HG02610 (cell line): ENCODE measurements at regions not wholly inside any gene's neighbourhood (a gene's known extent, or its start where the extent isn't known, plus 50 kb on each side); places are given as distances from the start of the nearest gene placed in this dataset.

Experiments used
- ATAC-seq: cut with Tn5 transposase; IDR thresholded peaks from one replicate; pipeline ENCODE4 v1.9.1; 2021; ENCODE audit warnings: mild to moderate bottlenecking, moderate library complexity; ENCODE audit not compliant: unreplicated experiment

DNA sequence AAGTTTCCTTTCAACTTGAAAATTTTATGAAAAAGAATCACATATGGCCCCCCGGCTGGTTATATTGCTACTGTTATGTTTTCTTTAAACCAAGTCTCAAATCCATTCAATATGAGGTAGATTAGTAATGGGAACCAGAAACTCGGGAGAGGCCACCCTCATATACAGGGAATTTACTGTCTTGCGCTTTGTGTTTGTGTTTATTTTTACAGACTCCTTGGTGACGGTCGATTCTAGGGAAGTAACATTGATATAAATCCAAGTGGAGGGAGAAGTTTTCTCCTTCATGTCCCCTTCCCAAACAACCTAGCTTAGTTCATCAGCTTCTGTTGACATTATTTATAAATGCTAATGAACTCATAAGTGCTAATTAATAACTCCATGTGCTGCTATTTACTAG, 163.5 kb upstream of the LMO4 start:
- no peak for ATAC-seq

DNA sequence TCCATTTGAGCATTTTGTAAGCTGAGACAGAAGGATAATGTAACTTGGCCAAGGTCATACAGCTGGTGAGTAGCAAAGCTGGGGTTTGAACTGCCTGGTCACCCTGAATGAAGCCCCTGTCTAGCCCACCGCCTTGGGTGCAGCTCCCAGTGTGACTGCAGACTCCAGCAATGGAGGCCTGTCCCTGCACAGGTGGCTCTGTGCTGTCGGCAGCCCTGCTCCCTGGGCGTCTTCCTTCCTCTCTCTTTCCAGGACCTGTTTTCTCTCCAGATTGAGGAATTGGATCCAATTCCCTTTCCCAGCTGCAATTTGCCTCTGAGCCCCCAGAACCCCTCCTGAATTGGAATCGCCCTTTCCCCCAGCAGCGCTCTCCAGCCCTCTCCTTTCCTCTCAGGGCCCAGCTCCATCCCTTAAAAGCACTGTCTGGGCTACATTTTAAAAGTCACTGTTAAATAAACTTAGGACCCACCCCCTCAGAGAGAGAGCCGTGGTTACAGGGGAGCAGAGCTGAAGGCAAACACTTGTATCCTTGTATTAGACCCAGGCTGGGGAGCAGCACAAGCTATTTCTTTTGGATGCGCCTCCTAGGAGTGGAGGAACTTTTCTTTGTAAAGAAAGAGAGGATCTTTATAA, 161.4 kb upstream of the LMO4 start:
- no peak for ATAC-seq

DNA sequence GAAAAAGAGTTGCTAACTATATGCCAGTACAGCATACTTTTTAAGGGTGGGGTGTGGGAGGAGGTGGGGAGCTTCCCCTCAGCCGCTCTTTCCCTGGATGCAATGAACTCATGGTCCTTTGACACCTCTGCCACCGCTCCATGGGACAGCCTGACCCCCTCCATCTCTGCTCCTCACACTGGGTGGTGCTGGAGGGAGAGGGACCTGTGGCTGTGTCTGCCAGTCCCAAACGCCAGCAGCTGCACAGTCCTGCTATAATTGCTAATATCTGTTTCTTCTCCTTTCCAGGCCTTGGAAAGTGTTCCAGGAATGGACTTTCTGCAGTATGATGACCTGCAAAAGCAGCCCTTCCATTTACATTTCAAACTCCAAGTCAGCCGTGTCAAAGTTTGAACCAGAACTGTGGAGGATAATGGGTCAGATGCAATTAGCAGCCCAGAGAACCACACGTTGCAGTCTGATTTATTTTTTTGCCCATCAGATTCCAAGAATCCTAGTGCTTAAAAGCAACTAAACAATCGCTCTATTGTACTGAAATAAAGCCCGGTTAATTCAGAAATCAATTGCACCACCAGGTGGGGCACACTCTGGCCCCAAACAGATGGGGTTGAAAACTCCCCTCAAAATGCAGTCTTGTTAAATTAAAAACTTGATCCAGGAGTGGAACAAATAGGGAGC, 160.7 kb upstream of the LMO4 start:
- no peak for ATAC-seq

DNA sequence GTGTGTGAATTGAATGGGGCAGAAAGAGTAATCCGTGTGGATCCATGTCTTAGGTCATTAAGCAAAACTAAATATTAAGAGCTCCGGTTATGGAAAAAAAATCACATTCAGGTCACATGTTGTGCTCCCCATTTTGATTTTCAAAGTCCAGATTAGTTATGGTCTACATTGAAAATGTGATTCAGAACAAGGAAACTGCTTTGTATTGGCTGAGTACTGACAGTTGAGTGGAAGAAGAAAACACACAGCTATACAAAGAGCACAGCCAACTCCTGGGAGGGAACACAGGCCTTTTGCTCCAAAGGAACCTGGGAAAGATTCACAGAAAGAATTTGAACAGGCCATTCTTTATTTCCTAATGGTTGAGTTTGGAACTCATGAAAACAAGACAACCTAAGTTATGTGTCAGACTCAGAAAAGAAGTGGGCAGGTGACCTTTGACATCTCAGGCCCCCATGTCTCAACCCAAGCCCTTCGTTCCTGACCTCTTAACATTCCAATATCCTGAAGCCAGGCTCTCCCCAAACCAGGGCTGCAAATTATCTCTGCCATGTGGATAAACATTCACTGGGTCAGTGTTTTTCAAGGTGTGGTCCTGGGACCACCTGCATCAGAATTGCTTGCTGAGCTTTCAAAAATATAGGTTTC, 159.3 kb upstream of the LMO4 start:
- ATAC-seq = no peak

DNA sequence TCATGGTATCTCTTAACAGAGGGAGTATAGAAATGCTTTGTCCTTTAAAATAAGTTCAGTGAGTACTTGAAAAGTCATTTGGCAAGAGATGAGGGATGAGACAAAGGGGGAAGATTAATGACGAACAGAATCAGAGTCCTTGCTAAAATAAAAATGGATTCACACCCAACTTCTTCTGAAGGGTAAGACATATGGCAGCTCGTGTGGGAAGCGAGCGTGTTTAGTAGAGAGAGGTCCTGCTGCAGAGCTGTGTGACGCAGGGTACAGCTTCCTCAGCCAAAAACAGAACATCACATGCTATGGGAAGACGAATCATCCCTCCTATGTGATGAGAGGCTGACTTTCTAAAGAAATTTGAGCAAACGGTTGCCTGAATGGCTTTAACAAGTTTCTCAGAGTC, 158.5 kb upstream of the LMO4 start:
- ATAC-seq = no peak

DNA sequence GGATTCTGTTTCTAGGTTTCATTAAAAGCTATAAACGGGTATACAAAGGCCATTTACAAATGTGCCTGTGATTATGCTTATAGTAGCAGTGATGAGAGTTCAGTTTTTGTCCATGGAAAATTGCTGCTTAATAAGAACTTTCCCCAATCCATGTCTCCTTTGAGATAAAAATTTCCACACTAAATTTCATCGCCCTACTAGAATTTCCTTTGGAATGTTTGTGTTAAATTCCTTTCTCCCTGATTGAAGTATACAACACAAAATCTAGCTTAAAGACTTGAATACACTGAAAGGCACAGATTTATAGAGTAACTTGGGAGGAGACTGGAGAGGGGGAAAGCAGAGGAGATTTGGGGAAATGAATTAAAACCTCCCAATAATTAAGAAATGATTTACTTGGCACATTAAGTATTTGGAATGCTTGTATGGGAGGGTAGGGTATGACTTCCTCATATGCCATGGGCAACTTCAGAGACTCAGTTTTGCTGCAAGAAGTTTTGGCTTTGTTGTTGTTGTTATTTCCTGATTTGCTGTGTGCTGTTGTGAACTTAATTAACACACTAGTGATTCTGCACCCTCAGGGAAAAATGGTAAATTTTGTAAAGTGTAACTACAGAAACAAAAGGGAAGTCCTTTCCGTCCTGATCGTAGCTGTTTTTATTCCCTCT, 157.6 kb upstream of the LMO4 start:
- ATAC-seq = no peak

DNA sequence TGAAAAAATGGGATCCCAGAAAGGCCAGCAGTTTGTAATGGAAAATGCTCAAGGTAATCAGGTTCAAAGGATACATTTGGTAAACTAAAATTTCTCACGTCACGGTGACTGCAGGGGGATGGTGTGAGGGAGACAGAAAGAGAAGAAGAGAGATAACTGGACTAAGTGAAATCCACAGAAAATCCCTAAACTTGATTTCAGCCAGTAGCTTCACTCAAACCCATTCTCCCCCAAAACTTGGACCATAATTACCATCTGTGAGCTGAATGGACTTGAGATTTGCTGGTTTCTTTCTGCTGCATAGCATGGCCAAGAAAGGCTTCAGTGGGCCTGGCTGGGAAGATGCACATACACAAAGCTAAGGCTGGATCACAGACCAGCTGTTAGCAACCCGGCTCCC, 155.4 kb upstream of the LMO4 start:
- ATAC-seq = no peak

DNA sequence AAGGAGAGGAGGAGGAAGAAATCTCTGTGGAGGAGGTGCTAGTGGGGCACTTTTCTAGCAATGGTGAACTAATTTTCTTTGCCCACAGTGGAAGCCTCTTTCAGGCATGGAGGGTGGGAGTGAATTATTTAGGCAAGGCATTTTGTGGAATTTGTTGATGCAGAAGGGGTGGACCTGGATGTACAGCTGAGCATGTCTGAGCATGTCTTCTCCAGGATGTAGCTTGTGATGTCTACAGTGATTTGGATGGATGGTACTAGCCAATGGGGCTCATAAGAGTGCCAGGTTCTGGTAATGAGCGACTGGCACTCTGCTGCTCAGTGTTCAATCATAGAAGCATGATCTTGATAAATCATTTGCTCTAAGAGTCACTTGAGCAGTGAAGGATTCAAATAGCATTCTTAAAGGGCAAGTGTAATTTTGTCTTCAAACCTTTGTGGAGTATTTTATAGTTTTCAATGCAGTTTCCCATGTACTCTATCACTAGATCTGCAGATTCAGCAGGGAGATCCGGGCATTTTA, 153.9 kb upstream of the LMO4 start:
- ATAC-seq = no peak

DNA sequence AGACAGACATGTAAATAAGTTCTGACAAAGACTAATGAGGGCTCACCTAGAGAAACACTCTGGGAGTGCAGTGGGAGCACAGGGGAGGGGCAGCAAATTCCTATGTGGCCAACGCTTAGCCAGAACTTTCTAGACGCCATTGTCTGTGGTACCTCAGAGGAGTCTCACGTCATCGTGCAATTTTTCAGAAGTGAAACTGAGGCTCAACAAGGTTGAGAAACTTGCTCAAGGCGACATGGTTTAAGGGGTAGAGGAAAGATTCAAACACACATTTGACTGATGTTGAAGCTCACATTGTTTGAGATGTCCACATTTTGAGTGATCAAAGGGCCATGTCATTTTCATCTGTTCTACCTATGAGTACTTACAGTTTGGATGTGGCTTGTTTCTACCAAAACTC, 152.6 kb upstream of the LMO4 start:
- no peak for ATAC-seq

DNA sequence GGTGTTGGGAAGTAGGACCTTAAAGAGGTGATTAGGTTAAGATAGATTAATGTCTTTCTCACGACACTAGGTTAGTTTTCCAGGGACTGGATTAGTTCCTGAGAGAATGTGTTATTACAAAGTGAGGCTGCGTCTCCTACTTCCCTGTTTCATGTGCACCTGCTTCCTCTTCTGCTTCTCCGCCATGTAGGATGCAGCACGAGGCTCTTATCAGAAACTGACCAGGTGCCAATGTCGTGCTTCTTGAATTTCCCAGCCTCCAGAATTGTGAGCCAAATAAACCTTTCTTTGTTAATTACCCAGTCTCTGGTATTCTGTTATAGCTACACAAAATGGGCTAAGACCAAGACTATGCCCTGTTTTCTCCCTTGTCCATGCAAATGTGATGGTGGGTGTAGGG, 152.2 kb upstream of the LMO4 start:
- ATAC-seq = no peak

DNA sequence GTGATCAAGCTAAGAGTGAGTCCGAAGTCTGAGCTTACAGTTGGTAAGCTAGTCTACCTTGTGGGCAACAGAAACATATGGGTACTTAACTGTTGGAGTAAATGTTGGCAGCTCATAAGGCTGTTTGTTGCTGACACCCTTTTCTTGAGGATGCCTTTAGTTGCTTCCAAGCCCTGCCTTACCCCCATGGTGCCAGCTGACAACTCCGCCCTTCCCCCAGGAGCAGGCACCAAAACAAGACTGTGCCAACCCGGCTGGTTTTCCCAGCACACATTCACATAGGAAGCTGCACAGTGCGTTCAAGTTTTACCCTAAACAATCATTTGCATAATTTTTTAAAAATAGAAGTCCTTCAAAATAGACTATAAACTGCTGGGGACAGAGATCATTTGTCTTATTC, 150.2 kb upstream of the LMO4 start:
- no peak for ATAC-seq

DNA sequence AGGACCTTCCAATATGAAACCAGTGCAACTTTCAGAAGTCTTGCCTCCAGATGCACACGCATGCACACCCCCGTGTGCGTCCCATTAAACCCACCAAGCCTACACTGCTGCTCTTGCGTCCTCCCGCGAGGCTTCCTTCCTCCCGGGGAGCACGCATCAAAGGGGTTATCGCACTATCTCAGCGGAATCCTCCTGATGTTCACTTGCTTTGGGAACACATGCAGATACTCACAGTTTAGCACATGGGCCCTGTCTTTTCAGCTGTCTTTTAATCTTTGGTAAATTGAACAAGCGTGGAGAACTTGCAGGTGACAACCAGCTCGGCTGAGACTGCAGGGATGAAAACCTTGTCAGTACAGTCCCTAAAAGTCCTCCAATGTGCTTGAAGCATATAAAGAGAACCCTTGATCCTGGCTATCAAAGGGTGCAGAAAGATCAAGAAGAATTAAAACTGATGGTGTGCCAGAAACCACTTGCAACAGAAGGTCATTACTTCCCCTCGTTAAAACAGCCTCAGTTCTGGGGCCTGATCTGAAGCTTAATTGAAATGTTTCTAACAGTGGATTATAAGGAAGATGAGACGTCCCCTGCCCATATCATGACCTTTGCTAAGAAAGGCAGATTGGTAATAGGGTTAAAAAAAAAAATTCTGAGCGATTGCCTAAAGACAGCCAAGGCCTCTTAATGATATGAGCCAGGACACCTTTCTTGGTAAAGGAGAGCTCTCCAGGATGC, 149.4 kb upstream of the LMO4 start:
- ATAC-seq = no peak

DNA sequence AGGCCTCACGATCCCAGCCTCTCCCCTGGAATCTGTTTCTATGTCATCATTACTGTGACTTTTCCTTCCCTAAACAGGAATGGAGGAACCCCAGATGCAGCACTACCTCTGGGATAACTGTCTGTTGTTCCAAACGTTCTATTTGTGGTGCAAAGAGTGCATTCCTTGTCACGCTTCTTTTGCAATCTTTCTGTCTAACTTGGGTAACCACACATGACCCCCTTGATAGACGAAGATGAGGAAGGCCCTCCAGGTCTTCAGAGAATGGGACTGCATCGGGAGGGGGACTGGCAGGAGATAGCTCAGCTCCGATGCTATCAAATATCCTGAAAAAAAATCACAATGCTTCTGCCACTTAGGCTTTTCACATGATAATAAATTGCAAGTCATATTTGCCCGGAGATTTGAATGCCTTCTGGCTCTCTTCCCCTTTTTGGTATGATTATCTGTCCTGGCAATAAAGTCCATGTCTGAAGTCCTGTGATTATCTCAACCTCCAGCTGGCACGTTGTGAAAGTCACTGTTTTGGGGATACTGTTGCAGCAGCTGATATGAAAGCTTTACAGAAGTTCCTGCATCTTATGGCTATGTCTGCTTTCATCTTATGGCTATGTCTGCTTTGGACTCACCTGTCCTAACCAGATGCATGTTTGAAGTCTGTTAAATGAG, 148.7 kb upstream of the LMO4 start:
- ATAC-seq = no peak

DNA sequence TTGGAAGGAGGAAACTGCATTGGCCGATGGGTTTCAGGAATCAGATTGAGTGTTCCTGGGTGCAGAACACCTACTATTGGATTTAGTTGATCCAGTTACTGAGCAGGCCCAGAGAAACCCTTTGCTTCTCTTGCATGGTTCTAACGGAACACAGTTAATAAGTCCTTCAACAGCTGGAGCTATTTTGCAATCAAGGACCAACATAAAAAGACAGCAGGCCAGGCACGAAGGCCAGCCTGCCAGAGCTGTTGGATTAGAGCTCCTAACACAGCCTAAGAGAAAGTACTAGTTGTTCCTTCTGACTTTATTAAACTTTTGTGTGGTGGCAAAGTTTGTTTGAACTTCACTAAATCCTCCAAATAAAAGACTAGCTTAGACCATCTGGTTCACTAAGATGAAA, 148.0 kb upstream of the LMO4 start:
- no peak for ATAC-seq

DNA sequence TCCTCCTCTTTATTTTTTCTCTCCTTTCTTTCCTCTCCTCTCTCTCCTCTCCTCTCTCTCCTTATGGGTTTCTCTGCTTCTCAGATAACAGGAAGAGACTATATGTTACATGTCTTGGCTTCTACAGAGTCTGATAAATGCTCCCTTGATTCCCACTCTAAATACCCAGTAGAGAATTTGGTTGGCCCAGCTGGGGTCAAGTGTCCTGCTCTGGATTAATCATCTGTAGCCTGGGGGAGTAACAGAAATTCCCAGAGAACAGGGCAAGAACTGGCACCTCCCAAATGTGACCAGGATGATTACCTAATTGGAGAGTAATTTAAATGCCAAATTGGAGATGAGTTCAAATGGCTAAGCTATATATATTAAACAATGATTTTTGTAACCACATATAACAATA, 146.1 kb upstream of the LMO4 start:
- ATAC-seq = no peak

DNA sequence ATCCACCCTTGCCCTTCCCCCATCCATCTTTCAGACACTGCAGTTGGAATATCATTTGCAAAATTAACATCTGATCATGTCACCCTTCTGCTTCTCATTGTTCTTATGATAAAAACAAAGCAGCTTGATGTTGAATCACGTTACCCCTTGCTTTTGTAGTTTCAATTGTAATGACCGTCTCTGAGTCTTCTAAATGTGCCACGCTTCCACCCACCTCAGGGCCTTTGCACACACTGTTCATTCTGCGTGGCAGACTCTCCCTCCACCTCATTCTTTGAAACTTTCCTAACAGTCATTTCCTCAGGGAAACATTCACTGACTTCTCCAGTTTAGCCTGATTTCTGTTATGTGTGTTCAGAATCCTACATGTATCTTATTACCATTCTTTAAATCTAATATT, 143.6 kb upstream of the LMO4 start:
- ATAC-seq = no peak

DNA sequence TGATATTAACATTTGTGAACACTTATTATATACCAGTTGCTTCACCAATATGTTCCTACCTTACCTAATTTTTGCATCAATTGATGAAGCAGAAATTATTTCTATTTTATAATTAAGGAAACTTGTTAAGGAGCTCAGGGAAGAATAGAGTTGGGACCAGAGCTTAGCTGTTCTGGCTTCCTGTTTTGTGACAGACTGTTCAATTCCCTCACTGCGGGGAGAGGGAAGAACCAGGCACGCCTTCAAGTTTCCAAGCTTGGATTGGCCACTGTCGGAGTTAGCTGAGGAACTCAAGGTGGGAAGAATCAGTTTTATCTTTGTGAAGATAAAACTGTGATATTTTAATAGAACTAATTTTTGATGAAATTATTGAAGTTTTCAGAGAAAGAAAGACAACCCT, 142.3 kb upstream of the LMO4 start:
- no peak for ATAC-seq

DNA sequence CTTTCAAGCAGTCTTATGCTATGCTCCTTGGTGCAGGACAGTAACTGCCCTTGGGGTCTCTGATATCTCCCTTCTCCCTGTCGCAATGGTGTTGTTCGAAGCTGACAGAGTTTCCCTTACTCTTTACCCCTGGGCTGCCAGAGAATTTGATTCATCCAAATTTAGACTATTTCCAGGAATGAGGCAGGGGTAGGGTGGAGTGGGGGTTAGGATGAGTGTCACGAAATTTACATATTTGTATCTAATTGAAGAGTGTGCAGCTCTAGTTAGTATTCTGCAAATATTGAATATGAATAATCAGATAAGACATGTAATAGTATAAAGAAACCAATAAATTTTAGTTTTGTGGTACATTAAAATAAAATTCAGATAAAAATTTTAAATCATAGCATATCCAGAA, 140.0 kb upstream of the LMO4 start:
- no peak for ATAC-seq

DNA sequence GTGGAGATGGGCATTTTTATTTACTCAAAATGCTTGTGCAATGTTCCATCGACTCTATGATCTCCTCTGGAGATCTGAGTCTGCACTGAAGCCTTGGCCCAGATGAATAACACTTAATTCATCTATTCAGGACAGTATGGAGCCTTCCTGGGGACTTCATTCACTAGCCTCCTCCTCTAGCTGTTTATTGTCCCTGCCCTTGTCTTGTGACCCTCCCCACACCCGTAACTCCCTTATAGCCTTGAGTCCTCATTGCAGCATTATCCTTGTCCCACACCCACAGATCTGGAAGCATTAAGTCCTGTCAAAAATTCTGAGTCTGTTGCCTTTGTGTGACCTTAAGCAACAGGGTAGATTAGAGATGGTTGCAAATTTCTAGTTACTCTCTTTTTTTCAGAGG, 138.3 kb upstream of the LMO4 start:
- ATAC-seq = no peak

DNA sequence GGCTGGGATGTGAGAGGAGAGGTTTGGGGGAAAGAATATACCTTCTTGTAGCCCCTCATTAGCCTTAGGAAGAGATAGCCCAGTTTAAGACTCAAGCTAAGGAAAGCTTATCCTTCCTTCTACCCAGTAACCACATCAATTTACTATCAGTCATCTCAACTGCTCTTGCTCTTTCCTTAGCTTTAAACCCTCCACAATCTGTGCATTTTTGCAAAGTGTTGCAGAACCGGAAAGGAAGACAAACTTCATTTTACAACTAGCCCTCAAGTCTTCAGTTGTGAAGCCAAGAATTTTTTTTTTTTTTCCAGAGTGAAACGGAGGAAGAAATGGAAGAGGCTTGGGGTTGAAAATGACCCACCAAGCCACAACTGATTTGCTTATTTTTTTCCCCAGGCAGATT, 137.0 kb upstream of the LMO4 start:
- no peak for ATAC-seq
